Jurkat, Clone E6-1 (cell line): ENCODE measurements at regions not wholly inside any gene's neighbourhood (a gene's known extent, or its start where the extent isn't known, plus 50 kb on each side); places are given as distances from the start of the nearest gene placed in this dataset.
A peak's percentile ranks its signal among the peaks of the same experiment; 100 is the strongest.

Source experiments
- DNase-seq: peaks from one replicate; pipeline ENCODE4 v3.0.0-alpha.2; 2011; ENCODE audit warnings: low read depth, low spot score
- H3K4me3 ChIP-seq: 2 replicates; pipeline ENCODE4 v1.5.1; 2011; ENCODE audit warnings: mild to moderate bottlenecking, low read length, control low read depth, moderate library complexity

- DNase-seq, result no peak
- H3K4me3 ChIP-seq, result no peak overlapping the region
These were observed 234.2 kb upstream of the OPRM1 start for GRCh38 chr6:153804755-153805330.

GRCh38 chr6:153801917-153802316 is 237.1 kb upstream of the OPRM1 start:
- H3K4me3 ChIP-seq, result no peak overlapping the region
- DNase-seq, result no peak

- DNase-seq, result no peak
- no peak overlapping the region for H3K4me3 ChIP-seq
These were observed 238.4 kb upstream of the OPRM1 start for GRCh38 chr6:153800580-153801188.

- peak; percentile 19 for DNase-seq
- H3K4me3 ChIP-seq, result no peak overlapping the region
These were observed 248.1 kb upstream of the OPRM1 start for GRCh38 chr6:153790876-153791473.

GRCh38 chr6:153790048-153790447 is 249.0 kb upstream of the OPRM1 start:
- DNase-seq, result no peak
- H3K4me3 ChIP-seq, result no peak overlapping the region

GRCh38 chr6:153787341-153787606 is 251.8 kb upstream of the OPRM1 start:
- H3K4me3 ChIP-seq, result no peak overlapping the region
- no peak for DNase-seq

- DNase-seq, result no peak
- no peak overlapping the region for H3K4me3 ChIP-seq
These were observed 257.7 kb upstream of the OPRM1 start for GRCh38 chr6:153781306-153781705.

- H3K4me3 ChIP-seq, result no peak overlapping the region
- no peak for DNase-seq
These were observed 259.0 kb upstream of the OPRM1 start for GRCh38 chr6:153780011-153780410.

- DNase-seq, result no peak
- no peak overlapping the region for H3K4me3 ChIP-seq
These were observed 260.8 kb upstream of the OPRM1 start for GRCh38 chr6:153778216-153778615.

- no peak for DNase-seq
- no peak overlapping the region for H3K4me3 ChIP-seq
These were observed 267.5 kb upstream of the OPRM1 start for GRCh38 chr6:153771577-153771976.

- no peak for DNase-seq
- no peak overlapping the region for H3K4me3 ChIP-seq
These were observed 271.9 kb upstream of the OPRM1 start for GRCh38 chr6:153767127-153767526.

GRCh38 chr6:153758516-153758915 is 280.5 kb upstream of the OPRM1 start:
- DNase-seq, result no peak
- no peak overlapping the region for H3K4me3 ChIP-seq

- DNase-seq, result no peak
- no peak overlapping the region for H3K4me3 ChIP-seq
These were observed 303.3 kb upstream of the OPRM1 start for GRCh38 chr6:153735761-153736160.

GRCh38 chr6:153729189-153729588 is 309.9 kb upstream of the OPRM1 start:
- no peak overlapping the region for H3K4me3 ChIP-seq
- no peak for DNase-seq

GRCh38 chr6:153727885-153728284 is 311.2 kb upstream of the OPRM1 start:
- no peak for DNase-seq
- no peak overlapping the region for H3K4me3 ChIP-seq

- no peak for DNase-seq
- no peak overlapping the region for H3K4me3 ChIP-seq
These were observed 313.6 kb upstream of the OPRM1 start for GRCh38 chr6:153725456-153725855.

GRCh38 chr6:153720732-153721131 is 318.3 kb upstream of the OPRM1 start:
- DNase-seq, result no peak
- H3K4me3 ChIP-seq, result no peak overlapping the region

GRCh38 chr6:153705429-153705828 is 333.6 kb upstream of the OPRM1 start:
- DNase-seq, result no peak
- H3K4me3 ChIP-seq, result no peak overlapping the region

- no peak overlapping the region for H3K4me3 ChIP-seq
- no peak for DNase-seq
These were observed 336.4 kb upstream of the OPRM1 start for GRCh38 chr6:153702671-153703070.

- DNase-seq, result no peak
These were observed 340.4 kb upstream of the OPRM1 start for GRCh38 chr6:153698637-153699036.

GRCh38 chr6:153698001-153698400 is 341.0 kb upstream of the OPRM1 start:
- DNase-seq, result no peak
- no peak overlapping the region for H3K4me3 ChIP-seq

More at GRCh38 chr6:153698637-153699036, 340.4 kb upstream of the OPRM1 start:
- H3K4me3 ChIP-seq, result no peak overlapping the region
